Gastrocnemius medialis (tissue), 4 donors: ENCODE measurements at regions not wholly inside any gene's neighbourhood (a gene's known extent, or its start where the extent isn't known, plus 50 kb on each side); places are given as distances from the start of the nearest gene placed in this dataset.

ENCODE experiments used
- ATAC-seq, 2 donors: fragments of 150-250 bp; one replicate each; pipeline ENCODE4 v1.9.1; 2016
- DNase-seq, 2 donors: peaks; one replicate each; pipeline ENCODE4 v3.0.0-alpha.2; 2019
- H3K27ac ChIP-seq, 4 donors: fragments of 200-600 bp; sonication (generic); 1 replicate in 1 of 4; 2 replicates in 3 of 4; pipeline ENCODE4 v1.5.1; 2016 to 2018; ENCODE audit warnings: mild to moderate bottlenecking in 2 of 4, moderate library complexity in 1 of 4
- H3K27me3 ChIP-seq, 3 donors: fragments of 200-600 bp; sonication (generic) in 2 of 3; 1 replicate in 1 of 3; 2 replicates in 2 of 3; pipeline versions ENCODE4 v1.5.1 to v1.6.0; 2016 to 2019; ENCODE audit warnings: mild to moderate bottlenecking in 1 of 3, moderate library complexity in 1 of 3
- H3K36me3 ChIP-seq, 2 donors: fragments of 200-600 bp; sonication (generic) in 1 of 2; one replicate each; pipeline ENCODE4 v1.5.1; 2017 to 2018
- H3K4me1 ChIP-seq, 2 donors: fragments of 200-600 bp; sonication (generic) in 1 of 2; one replicate each; pipeline ENCODE4 v1.5.1; 2016 to 2017; ENCODE audit warnings: mild to moderate bottlenecking in 2 of 2
- H3K4me3 ChIP-seq, 4 donors: fragments of 200-600 bp; sonication (generic) in 3 of 4; 1 replicate in 1 of 4; 2 replicates in 3 of 4; pipeline ENCODE4 v1.5.1; 2016 to 2019; ENCODE audit warnings: mild to moderate bottlenecking in 2 of 4
- H3K9me3 ChIP-seq, 3 donors: fragments of 200-600 bp; sonication (generic) in 2 of 3; 1 replicate in 1 of 3; 2 replicates in 2 of 3; pipeline ENCODE4 v1.5.1; 2016 to 2019
- POLR2A ChIP-seq, 2 donors: fragments of 450-650 bp; IDR thresholded peaks; one replicate each; pipeline ENCODE4 v1.6.1; 2017; ENCODE audit warnings: antibody characterized with exemption in 2 of 2, mild to moderate bottlenecking in 2 of 2, moderate library complexity in 2 of 2
- in situ Hi-C, 4 donors: fragments of 200-750 bp; cut with MboI; loops; one replicate each; pipeline versions ENCODE4 v1.15.0 to v1.8.0; 2017; ENCODE audit warnings: low sequenced_read_pairs in 4 of 4
- intact Hi-C: fragments of 100-400 bp; cut with DNase I; formaldehyde crosslinking; loops from one replicate; pipeline ENCODE4 v1.15.1; 2023; ENCODE audit warnings: low total_unique reads
- TF ChIP-seq, protein P1 (sequence below), 5 experiments: fragments of 450-650 bp in 3 of 5; fragments of 200-600 bp in 2 of 5; sonication (generic) in 2 of 5; IDR thresholded peaks in 4 of 5; conservative IDR thresholded peaks in 1 of 5; 1 replicate in 4 of 5; 2 replicates in 1 of 5; pipeline ENCODE4 v1.5.1; 2016 to 2019; ENCODE audit warnings: antibody characterized with exemption in 5 of 5, mild to moderate bottlenecking in 3 of 5, moderate library complexity in 3 of 5

DNA sequence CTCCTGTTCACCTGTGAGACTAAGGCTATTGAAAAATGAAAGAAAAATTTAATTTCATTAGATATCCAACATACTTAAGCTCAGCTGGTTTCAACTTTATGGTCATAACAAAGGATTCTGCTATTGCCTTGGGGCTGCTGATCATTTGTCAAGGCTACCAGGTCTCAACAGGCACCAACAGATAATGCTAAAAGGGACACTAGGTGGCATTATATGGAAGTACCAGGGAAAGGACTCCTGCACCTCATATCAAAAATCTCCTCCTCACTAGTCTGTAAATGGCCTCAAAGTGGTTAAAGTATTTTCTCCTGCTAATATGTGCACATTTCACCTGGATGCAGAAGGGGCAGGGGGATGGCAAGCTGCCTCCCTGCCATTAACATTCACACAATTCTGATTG is 167.9 kb upstream of the REG3A start:
- intact Hi-C loops, result no loop called here
- H3K36me3 ChIP-seq, result no peaks in the 10 kb centered on the region
- no peaks in the 10 kb centered on the region for H3K9me3 ChIP-seq
- H3K4me1 ChIP-seq, result no peaks in the 10 kb centered on the region
- TF ChIP-seq POLR2A (IDR thresholded peaks at IDR 0.05), result no peak
- TF ChIP-seq, protein P1, sequence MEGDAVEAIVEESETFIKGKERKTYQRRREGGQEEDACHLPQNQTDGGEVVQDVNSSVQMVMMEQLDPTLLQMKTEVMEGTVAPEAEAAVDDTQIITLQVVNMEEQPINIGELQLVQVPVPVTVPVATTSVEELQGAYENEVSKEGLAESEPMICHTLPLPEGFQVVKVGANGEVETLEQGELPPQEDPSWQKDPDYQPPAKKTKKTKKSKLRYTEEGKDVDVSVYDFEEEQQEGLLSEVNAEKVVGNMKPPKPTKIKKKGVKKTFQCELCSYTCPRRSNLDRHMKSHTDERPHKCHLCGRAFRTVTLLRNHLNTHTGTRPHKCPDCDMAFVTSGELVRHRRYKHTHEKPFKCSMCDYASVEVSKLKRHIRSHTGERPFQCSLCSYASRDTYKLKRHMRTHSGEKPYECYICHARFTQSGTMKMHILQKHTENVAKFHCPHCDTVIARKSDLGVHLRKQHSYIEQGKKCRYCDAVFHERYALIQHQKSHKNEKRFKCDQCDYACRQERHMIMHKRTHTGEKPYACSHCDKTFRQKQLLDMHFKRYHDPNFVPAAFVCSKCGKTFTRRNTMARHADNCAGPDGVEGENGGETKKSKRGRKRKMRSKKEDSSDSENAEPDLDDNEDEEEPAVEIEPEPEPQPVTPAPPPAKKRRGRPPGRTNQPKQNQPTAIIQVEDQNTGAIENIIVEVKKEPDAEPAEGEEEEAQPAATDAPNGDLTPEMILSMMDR (IDR thresholded peaks at IDR 0.05 in 4 of 5, conservative IDR thresholded peaks at IDR 0.05 in 1 of 5), result no peak
- H3K4me3 ChIP-seq, result no peak overlapping the region
- no peak for DNase-seq
- H3K27ac ChIP-seq, result no peak overlapping the region
- no peaks in the 10 kb centered on the region for H3K27me3 ChIP-seq
- no peak for ATAC-seq
- in situ Hi-C loops, result no loop called here

DNA sequence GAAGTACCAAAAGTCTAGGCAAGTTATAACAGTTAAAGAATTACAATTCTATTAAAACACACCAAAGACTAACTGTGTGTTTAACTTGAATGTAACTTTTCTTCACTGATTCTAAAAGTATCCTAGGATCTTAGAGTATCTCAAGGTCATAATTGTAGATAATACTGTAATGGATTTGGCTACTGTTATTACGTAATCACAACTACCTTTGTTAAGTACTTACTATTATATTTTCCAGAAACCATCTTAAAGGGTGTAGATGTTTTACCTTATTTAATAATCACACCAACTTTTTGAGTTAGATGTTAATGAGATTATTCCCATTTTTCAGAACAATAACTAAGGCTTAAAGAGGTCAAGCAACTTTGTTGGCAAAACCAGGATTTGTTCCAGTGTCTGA is 161.3 kb upstream of the REG3A start:
- DNase-seq (no peak), ATAC-seq (no peak)
- Histone ChIP-seq H3K27ac (no peak overlapping the region), H3K4me1 (no peaks in the 10 kb centered on the region), H3K36me3 (no peaks in the 10 kb centered on the region), H3K27me3 (no peaks in the 10 kb centered on the region), H3K9me3 (no peaks in the 10 kb centered on the region), H3K4me3 (no peak overlapping the region)
- TF ChIP-seq, protein P1 (IDR thresholded peaks at IDR 0.05 in 4 of 5, conservative IDR thresholded peaks at IDR 0.05 in 1 of 5), result no peak
- no peak for TF ChIP-seq POLR2A (IDR thresholded peaks at IDR 0.05)
- in situ Hi-C loops (no loop called here), intact Hi-C loops (no loop called here)

DNA sequence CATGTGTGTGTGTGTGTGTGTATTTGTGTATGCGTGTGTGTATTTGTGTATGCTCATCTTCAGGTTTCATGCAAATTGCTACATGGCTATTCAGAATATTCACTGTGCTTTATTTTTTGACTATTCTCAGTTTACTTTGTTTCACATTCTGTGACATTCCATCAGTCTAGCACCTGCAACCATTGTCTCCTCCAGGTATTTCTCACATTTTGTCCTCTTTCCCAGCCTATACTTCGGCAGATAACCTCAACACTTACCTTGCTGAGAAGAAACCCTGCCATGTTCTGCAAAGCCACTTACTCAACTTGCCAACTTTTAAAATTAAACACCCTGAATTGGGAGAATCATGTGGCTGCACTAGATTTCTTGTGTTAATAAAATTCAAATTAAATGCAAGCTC is 135.4 kb upstream of the REG3A start:
- Histone ChIP-seq H3K4me3 (no peak overlapping the region), H3K27me3 (no peaks in the 10 kb centered on the region), H3K36me3 (no peaks in the 10 kb centered on the region), H3K9me3 (no peaks in the 10 kb centered on the region), H3K27ac (no peak overlapping the region), H3K4me1 (no peaks in the 10 kb centered on the region)
- TF ChIP-seq, protein P1 (IDR thresholded peaks at IDR 0.05 in 4 of 5, conservative IDR thresholded peaks at IDR 0.05 in 1 of 5), result no peak
- TF ChIP-seq POLR2A (IDR thresholded peaks at IDR 0.05), result no peak
- ATAC-seq (no peak), DNase-seq (no peak)
- intact Hi-C loops, result no loop called here
- in situ Hi-C loops, result no loop called here

DNA sequence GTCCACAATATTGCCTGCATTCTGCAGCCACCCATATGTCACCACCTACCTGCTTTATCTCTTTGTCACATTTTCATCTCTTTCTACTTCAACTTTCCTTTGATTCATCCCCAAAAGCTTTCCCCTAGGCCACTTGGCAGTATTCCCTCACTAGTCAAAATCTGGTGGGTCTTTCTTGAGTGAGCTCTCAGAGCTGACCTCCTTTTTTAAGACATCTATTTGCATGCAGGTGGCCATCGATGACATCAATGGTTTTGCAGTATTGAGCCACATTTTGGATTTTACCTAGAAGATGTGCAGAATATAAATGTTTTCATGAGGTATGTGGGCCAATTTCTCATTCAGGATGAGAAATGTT is 133.4 kb upstream of the REG3A start:
- no peak for ATAC-seq
- H3K4me3 ChIP-seq, result no peak overlapping the region
- intact Hi-C loops, result no loop called here
- TF ChIP-seq, protein P1 (IDR thresholded peaks at IDR 0.05 in 4 of 5, conservative IDR thresholded peaks at IDR 0.05 in 1 of 5), result no peak
- no peak for TF ChIP-seq POLR2A (IDR thresholded peaks at IDR 0.05)
- DNase-seq, result no peak
- H3K9me3 ChIP-seq, result no peaks in the 10 kb centered on the region
- no peaks in the 10 kb centered on the region for H3K4me1 ChIP-seq
- in situ Hi-C loops, result no loop called here
- H3K27me3 ChIP-seq, result no peaks in the 10 kb centered on the region
- H3K27ac ChIP-seq, result no peak overlapping the region
- no peaks in the 10 kb centered on the region for H3K36me3 ChIP-seq

DNA sequence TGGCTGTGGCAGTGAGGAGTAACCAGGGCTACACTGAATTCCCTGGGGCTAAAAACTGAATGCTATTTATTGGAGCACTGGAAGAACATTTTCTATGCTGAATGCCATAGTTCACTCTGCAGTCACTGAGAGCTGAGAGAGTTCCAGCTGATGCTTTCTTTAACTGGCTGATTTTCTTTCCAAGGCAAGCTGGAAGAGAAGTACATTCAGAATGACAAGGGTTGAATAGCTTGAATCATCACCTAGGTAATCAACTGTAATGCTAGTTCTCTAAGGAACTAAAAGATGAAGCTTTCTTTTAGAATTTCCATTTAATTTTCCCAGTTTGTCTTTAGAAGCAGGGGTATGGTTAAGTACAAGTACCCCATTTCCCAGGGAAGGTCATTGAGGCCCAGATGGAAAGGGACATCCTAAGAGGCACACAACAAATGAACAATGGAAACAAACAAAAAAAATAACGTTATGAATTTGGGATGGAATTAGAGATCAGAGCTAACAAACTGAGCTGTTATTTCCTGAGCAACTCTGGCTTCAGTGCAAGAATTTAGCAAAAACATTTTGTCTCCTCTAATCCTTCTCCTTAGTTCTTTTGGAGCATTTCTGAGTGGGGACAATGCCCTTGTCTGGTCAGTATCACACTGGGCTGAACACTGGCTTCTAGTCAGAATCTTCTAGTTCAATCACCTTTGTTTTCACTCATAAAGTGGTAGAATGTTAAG is 132.8 kb upstream of the REG3A start:
- no peaks in the 10 kb centered on the region for H3K9me3 ChIP-seq
- TF ChIP-seq, protein P1 (IDR thresholded peaks at IDR 0.05 in 4 of 5, conservative IDR thresholded peaks at IDR 0.05 in 1 of 5), result no peak
- no peak for TF ChIP-seq POLR2A (IDR thresholded peaks at IDR 0.05)
- no peak overlapping the region for H3K27ac ChIP-seq
- intact Hi-C loops (no loop called here), in situ Hi-C loops (no loop called here)
- ATAC-seq (no peak), DNase-seq (no peak)
- no peaks in the 10 kb centered on the region for H3K27me3 ChIP-seq
- no peak overlapping the region for H3K4me3 ChIP-seq
- H3K4me1 ChIP-seq, result no peaks in the 10 kb centered on the region
- H3K36me3 ChIP-seq, result no peaks in the 10 kb centered on the region
